Naive thymus-derived CD8-positive, alpha-beta T cell (primary cell): ENCODE measurements at regions not wholly inside any gene's neighbourhood (a gene's known extent, or its start where the extent isn't known, plus 50 kb on each side); places are given as distances from the start of the nearest gene placed in this dataset.
A peak's percentile ranks its signal among the peaks of the same experiment; 100 is the strongest.
"Not testable (repeated sequence)": the region's sequence is repeated elsewhere in the genome, so short reads cannot be mapped to it uniquely, and the experiment has no call there.

ENCODE experiments used
- ATAC-seq, 2 donors: fragments of 150-1000 bp; cut with Tn5 transposase in 1 of 2; sonication (Bioruptor Pico), chemical (Tn5 transposase) in 1 of 2; 1 replicate in 1 of 2; 2 replicates in 1 of 2; pipeline ENCODE4 v1.10.0; 2021; ENCODE audit warnings: mild to moderate bottlenecking in 2 of 2, moderate library complexity in 2 of 2
- POLR2A ChIA-PET: fragments of 350-600 bp; sonication (Branson Sonifier 250); formaldehyde crosslinking; loops from one replicate; lab custom pipeline; 2021; ENCODE audit warnings: antibody characterized with exemption; lab: Charles Lee
- DNase-seq, 10 donors: peaks; one replicate each; pipeline versions ENCODE4 v3.0.0 to v3.0.0-alpha.2; 2020 to 2022
- H3K27ac Mint-ChIP-seq, 10 donors: one replicate each; pipeline ENCODE4 v1.8.0; 2020 to 2022; ENCODE audit warnings: mild to moderate bottlenecking in 10 of 10, mixed read lengths in 10 of 10, moderate library complexity in 4 of 10, inconsistent platforms in 1 of 10
- H3K27me3 Mint-ChIP-seq, 5 donors: one replicate each; pipeline ENCODE4 v1.8.0; 2021 to 2022; ENCODE audit warnings: mixed read lengths in 5 of 5
- H3K36me3 Mint-ChIP-seq, 3 donors: one replicate each; pipeline ENCODE4 v1.8.0; 2020 to 2022; ENCODE audit warnings: mixed read lengths in 3 of 3, mild to moderate bottlenecking in 2 of 3, inconsistent platforms in 1 of 3
- H3K4me1 Mint-ChIP-seq, 4 donors: one replicate each; pipeline ENCODE4 v1.8.0; 2021 to 2022; ENCODE audit warnings: mixed read lengths in 4 of 4
- H3K4me3 Mint-ChIP-seq, 10 donors: one replicate each; pipeline ENCODE4 v1.8.0; 2020 to 2022; ENCODE audit warnings: mild to moderate bottlenecking in 10 of 10, mixed read lengths in 10 of 10, moderate library complexity in 6 of 10, inconsistent platforms in 1 of 10
- H3K9me3 Mint-ChIP-seq, 9 donors: one replicate each; pipeline ENCODE4 v1.8.0; 2020 to 2022; ENCODE audit warnings: mixed read lengths in 9 of 9, mild to moderate bottlenecking in 3 of 9, inconsistent platforms in 1 of 9, moderate library complexity in 1 of 9

DNA sequence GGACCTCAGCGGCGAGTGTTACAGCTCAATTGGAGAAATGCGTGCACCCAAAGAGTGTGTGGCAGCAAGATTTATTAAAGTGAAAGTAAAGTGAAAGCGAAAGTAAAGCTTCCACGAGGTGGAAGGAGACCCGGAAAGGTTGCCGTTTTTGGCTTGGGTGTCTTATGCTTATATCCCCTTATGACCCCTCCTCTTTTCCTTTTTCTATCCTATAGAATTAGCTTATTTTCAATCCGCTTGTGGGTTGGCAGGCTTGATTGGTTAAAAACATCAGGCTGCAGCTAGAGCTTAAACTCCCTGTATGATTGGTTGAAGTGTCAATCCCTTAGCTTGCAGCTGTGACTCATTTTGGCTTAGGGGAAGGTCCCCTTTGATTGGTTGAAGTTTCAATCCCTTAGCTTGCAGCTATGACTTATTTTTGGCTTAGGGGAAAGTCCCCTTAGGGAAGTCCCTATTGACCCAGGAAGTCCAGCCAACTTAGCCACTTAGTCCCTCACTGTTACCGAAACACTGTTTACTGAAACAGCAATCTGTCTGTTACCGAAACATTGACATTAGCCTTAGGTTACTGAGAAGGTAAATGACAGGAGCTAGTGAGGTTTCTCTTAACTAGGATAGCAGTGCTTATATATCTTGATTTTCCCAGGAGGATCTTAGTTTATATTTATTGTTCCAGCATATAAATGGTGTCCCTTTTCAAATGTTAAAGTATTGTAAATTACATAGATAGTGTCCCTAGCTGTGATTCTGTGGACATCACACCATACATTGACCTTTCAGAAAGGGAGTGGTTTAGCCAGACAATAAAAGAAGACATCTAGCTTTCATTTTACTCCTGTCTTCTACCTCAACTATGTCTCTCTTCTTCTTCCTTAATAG lies 575.8 kb downstream of the DACH1 start:
- Mint-ChIP-seq H3K4me1 (peaks cover 3 to 23% (median 20%) of the 10 kb centered on the region in 4 donors), H3K27me3 (peaks cover 0 to 16% (median 5%) of the 10 kb centered on the region in 5 donors), H3K9me3 (peaks cover 0 to 3% (median 0%) of the 10 kb centered on the region in 9 donors), H3K36me3 (peaks cover 0 to 4% (median 4%) of the 10 kb centered on the region in 3 donors), H3K27ac (peak overlapping the region; percentile 64 to 95 (median 90)), H3K4me3 (peak overlapping the region; percentile 81 to 93 (median 88))
- POLR2A ChIA-PET = no interaction called here
- ATAC-seq (peak; percentile 68 to 77), DNase-seq (peak in 9 of 10 donors; percentile 16 to 72 (median 57))

GRCh38 chr13:71289980-71290379 lies 577.0 kb downstream of the DACH1 start:
- DNase-seq, POLR2A ChIA-PET, H3K36me3 Mint-ChIP-seq, ATAC-seq, H3K9me3 Mint-ChIP-seq: not testable (repeated sequence)
- Mint-ChIP-seq H3K4me3 (peak overlapping the region in 9 of 10 donors; percentile 12 to 91 (median 54)), H3K27me3 (peaks cover 2 to 17% (median 5%) of the 10 kb centered on the region in 5 donors), H3K27ac (peak overlapping the region in 5 of 10 donors; percentile 33 to 90 (median 89)), H3K4me1 (peaks cover 3 to 23% (median 20%) of the 10 kb centered on the region in 4 donors)

GRCh38 chr13:71285700-71286099 lies 581.3 kb downstream of the DACH1 start:
- H3K4me3 Mint-ChIP-seq = no peak overlapping the region
- DNase-seq (peak in 2 of 10 donors; percentile 9 to 10), ATAC-seq (no peak)
- peak overlapping the region in 2 of 10 donors; percentile 8 to 44 for H3K27ac Mint-ChIP-seq
- H3K27me3 Mint-ChIP-seq = peaks cover 2 to 17% (median 7%) of the 10 kb centered on the region in 5 donors
- H3K9me3 Mint-ChIP-seq = peaks cover 0 to 1% (median 0%) of the 10 kb centered on the region in 9 donors
- POLR2A ChIA-PET = no interaction called here
- H3K36me3 Mint-ChIP-seq = peaks cover 0 to 4% (median 4%) of the 10 kb centered on the region in 3 donors
- peaks cover 3 to 7% (median 7%) of the 10 kb centered on the region in 4 donors for H3K4me1 Mint-ChIP-seq

GRCh38 chr13:71278512-71278911 lies 588.5 kb downstream of the DACH1 start:
- H3K4me1 Mint-ChIP-seq = no peaks in the 10 kb centered on the region
- no peak overlapping the region for H3K4me3 Mint-ChIP-seq
- H3K9me3 Mint-ChIP-seq = peaks cover 0 to 3% (median 0%) of the 10 kb centered on the region in 9 donors
- ATAC-seq = no peak
- peaks cover 0 to 6% (median 0%) of the 10 kb centered on the region in 5 donors for H3K27me3 Mint-ChIP-seq
- no peak for DNase-seq
- POLR2A ChIA-PET = no interaction called here
- H3K27ac Mint-ChIP-seq = no peak overlapping the region
- H3K36me3 Mint-ChIP-seq = no peaks in the 10 kb centered on the region

- ATAC-seq (no peak), DNase-seq (no peak)
- peaks cover 0 to 6% (median 0%) of the 10 kb centered on the region in 5 donors for H3K27me3 Mint-ChIP-seq
- H3K36me3 Mint-ChIP-seq = no peaks in the 10 kb centered on the region
- H3K27ac Mint-ChIP-seq = no peak overlapping the region
- H3K9me3 Mint-ChIP-seq = peaks cover 0 to 7% (median 2%) of the 10 kb centered on the region in 9 donors
- H3K4me1 Mint-ChIP-seq = no peaks in the 10 kb centered on the region
- POLR2A ChIA-PET = no interaction called here
- no peak overlapping the region for H3K4me3 Mint-ChIP-seq
Observed at GRCh38 chr13:71274923-71275608, 591.9 kb downstream of the DACH1 start.

DNA sequence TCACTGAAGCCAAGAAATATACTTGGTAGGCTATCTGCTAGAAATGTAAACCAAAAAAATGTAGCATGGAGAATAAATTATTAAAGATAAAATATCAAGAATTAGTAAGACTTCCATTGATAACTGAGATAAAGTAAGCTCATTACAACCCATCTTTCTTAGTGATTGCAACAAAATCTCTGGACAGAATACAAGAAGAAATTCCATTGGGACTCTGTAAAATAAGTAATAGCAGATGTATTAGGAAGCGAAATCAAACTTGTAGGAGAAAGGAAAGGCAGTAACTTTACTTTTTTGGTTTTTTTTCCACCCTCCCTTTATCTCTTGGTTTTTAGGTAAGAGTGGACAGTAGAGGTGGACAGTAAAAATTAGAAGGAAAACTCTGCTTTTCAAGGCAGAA lies 605.7 kb downstream of the DACH1 start:
- Mint-ChIP-seq H3K4me1 (no peaks in the 10 kb centered on the region), H3K27ac (no peak overlapping the region), H3K4me3 (no peak overlapping the region), H3K27me3 (no peaks in the 10 kb centered on the region), H3K36me3 (no peaks in the 10 kb centered on the region), H3K9me3 (peaks cover 0 to 2% (median 0%) of the 10 kb centered on the region in 9 donors)
- ATAC-seq (no peak), DNase-seq (no peak)
- POLR2A ChIA-PET = no interaction called here

GRCh38 chr13:71260246-71260645 lies 606.8 kb downstream of the DACH1 start:
- POLR2A ChIA-PET = no interaction called here
- peaks cover 0 to 1% (median 0%) of the 10 kb centered on the region in 5 donors for H3K27me3 Mint-ChIP-seq
- ATAC-seq (no peak), DNase-seq (no peak)
- no peak overlapping the region for H3K4me3 Mint-ChIP-seq
- peaks cover 0 to 2% (median 0%) of the 10 kb centered on the region in 9 donors for H3K9me3 Mint-ChIP-seq
- no peaks in the 10 kb centered on the region for H3K4me1 Mint-ChIP-seq
- H3K27ac Mint-ChIP-seq = no peak overlapping the region
- no peaks in the 10 kb centered on the region for H3K36me3 Mint-ChIP-seq

GRCh38 chr13:71255633-71256032 lies 611.4 kb downstream of the DACH1 start:
- no peaks in the 10 kb centered on the region for H3K36me3 Mint-ChIP-seq
- peaks cover 0 to 1% (median 0%) of the 10 kb centered on the region in 5 donors for H3K27me3 Mint-ChIP-seq
- H3K4me3 Mint-ChIP-seq = no peak overlapping the region

DNA sequence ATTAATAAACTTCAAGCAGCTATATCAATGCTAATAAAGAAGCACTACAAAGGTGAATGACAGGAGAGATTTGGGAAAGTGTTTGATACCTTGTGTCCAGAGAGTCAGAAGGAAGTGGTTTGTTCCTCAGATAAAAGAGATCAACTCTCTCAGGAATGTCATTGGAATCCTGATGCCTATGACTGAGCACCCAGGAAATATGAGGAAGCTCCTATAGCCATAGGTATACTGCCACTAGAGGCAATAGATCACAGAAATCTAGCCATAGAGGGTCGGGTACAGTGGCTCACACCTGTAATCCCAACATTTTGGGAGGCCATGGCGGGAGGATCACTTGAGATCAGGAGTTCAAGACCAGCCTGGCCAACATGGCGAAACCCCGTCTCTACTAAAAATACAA lies 612.6 kb downstream of the DACH1 start:
- H3K27ac Mint-ChIP-seq = peak overlapping the region in 1 of 10 donors; percentile 54
- ATAC-seq = no peak
- H3K9me3 Mint-ChIP-seq = no peaks in the 10 kb centered on the region
- DNase-seq = no peak
- POLR2A ChIA-PET = no interaction called here
- no peaks in the 10 kb centered on the region for H3K36me3 Mint-ChIP-seq
- H3K27me3 Mint-ChIP-seq = peaks cover 0 to 1% (median 0%) of the 10 kb centered on the region in 5 donors
- H3K4me1 Mint-ChIP-seq = peaks cover 0 to 2% (median 0%) of the 10 kb centered on the region in 4 donors
- H3K4me3 Mint-ChIP-seq = no peak overlapping the region

More at GRCh38 chr13:71255633-71256032, 611.4 kb downstream of the DACH1 start:
- H3K4me1 Mint-ChIP-seq = peaks cover 0 to 2% (median 0%) of the 10 kb centered on the region in 4 donors
- no peak overlapping the region for H3K27ac Mint-ChIP-seq
- POLR2A ChIA-PET = no interaction called here
- no peaks in the 10 kb centered on the region for H3K9me3 Mint-ChIP-seq
- DNase-seq = no peak
- no peak for ATAC-seq

DNA sequence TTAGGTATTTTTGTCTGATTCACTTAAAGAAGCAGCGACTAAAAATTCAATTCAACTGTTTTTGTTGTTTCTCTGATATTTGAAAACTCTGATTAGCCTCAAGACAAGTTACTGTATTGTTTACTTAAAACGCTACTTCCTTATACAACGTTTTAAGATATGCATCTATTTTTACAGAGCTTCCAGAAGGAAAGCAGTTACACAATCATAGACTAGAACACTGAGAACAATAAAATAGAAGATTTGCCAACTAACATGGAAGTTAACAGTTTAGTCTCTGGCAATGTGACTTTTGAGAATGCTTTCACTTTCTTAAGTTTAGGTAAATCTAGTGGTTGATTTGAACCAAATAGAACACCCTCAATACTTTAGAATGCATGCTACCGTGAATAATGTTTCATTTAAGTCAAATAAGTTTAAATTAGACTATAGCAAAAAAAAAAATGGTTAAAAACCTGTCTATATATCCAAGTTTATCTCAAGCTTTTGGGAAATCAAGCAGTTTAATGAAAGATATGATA lies 614.8 kb downstream of the DACH1 start:
- H3K4me1 Mint-ChIP-seq = peaks cover 0 to 2% (median 0%) of the 10 kb centered on the region in 4 donors
- H3K9me3 Mint-ChIP-seq = no peaks in the 10 kb centered on the region
- POLR2A ChIA-PET = no interaction called here
- H3K27me3 Mint-ChIP-seq = peaks cover 0 to 4% (median 0%) of the 10 kb centered on the region in 5 donors
- DNase-seq = no peak
- no peak overlapping the region for H3K4me3 Mint-ChIP-seq
- ATAC-seq = no peak
- H3K36me3 Mint-ChIP-seq = no peaks in the 10 kb centered on the region
- H3K27ac Mint-ChIP-seq = no peak overlapping the region

DNA sequence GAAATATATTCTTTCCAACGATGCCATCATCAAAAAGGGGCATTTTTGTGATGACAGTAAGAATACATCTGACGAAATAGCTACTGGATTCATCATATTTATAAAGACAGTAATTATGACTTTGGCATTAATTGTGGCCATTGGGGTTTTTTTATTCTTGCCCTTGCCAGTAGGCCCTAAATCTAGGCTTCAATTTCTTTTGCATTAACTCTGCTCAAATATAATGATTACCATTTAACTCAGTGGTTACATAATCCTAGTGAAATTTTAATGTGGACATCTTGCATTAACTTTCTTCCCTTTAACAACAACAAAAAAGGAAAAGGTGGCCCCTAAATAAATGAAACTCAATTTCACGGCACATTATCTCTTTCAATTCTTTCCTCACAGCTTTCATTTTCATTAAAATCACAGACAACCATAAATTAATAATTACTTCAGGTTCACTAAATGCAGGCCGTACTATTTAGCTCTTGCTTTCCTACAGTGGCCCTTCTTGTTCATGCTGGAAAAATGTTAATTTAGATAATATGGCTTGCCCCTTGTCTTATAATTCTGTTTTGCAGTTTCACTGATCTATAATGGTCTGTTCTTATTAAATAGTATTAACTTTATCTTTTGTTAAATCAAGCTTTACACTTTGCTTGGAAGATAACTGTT lies 615.6 kb downstream of the DACH1 start:
- DNase-seq = no peak
- peaks cover 0 to 2% (median 0%) of the 10 kb centered on the region in 4 donors for H3K4me1 Mint-ChIP-seq

GRCh38 chr13:71249011-71249410 lies 618.0 kb downstream of the DACH1 start:
- H3K27me3 Mint-ChIP-seq = peaks cover 0 to 4% (median 0%) of the 10 kb centered on the region in 5 donors
- DNase-seq = no peak
- H3K36me3 Mint-ChIP-seq = no peaks in the 10 kb centered on the region
- ATAC-seq = no peak
- H3K4me3 Mint-ChIP-seq = no peak overlapping the region
- H3K27ac Mint-ChIP-seq = no peak overlapping the region
- peaks cover 0 to 2% (median 0%) of the 10 kb centered on the region in 4 donors for H3K4me1 Mint-ChIP-seq
- POLR2A ChIA-PET = no interaction called here
- no peaks in the 10 kb centered on the region for H3K9me3 Mint-ChIP-seq

More for the DNA sequence above, 615.6 kb downstream of the DACH1 start:
- H3K27me3 Mint-ChIP-seq = peaks cover 0 to 4% (median 0%) of the 10 kb centered on the region in 5 donors
- no peak overlapping the region for H3K27ac Mint-ChIP-seq
- H3K36me3 Mint-ChIP-seq = no peaks in the 10 kb centered on the region
- POLR2A ChIA-PET = no interaction called here
- no peaks in the 10 kb centered on the region for H3K9me3 Mint-ChIP-seq
- no peak for ATAC-seq
- H3K4me3 Mint-ChIP-seq = no peak overlapping the region
